ENCODE measurements at regions not wholly inside any gene's neighbourhood (a gene's known extent, or its start where the extent isn't known, plus 50 kb on each side); places are given as distances from the start of the nearest gene placed in this dataset.

DNA sequence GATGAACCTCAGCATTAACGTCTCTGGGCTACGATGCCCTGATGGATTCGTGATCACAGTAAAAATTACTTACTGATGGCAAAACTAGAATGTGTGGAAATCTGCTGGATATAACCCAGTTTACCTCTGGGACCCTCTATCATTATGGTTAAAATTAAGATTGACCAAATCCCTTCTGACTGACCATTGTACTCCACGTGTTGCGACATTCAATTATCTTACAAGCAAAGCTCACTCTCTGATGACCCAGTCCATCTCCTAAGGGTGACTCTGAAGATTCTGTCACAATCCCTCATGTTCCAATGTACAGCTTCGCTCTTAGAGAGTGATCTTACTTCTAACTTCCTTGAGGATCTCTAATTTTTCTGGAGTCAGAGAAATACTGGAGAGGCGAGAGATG, 288.5 kb upstream of the RUNX1 start:
- TF ChIP-seq CTCF (conservative IDR thresholded peaks at IDR 0.05; ENCODE audit: low read length) (no peak), EZH2phosphoT487 (IDR thresholded peaks at IDR 0.05; ENCODE audit: borderline replicate concordance, low read depth, low read length) (no peak)

Measured in OCI-LY7 (cell line).